ENCODE measurements at regions not wholly inside any gene's neighbourhood (a gene's known extent, or its start where the extent isn't known, plus 50 kb on each side); places are given as distances from the start of the nearest gene placed in this dataset.

DNA sequence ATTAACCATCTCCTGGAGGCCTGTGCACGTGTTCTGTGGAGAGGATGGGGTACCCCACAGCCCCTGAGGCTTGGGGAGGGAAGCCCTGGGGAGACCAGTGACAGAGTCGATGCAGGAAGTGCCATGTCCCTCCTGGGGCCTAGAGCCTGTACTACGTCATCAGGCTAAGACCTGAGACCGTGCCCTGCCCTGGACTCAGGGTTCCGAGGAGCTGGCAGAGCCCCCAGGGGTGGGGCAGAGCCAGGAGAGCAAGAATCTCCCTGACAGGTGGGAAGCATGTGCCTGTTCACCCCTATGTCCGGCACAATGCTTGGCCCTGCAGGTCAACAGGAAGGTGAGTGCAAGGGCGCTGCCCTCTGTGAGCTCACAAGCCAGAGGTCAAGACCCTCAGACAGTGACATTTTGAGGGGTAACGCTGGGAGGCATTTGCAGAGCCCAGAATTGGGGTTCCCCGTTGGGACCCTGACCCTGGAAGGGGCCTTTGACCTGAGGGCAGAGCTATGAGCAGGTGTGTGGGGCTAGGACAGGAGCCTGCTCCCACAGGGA, 781.6 kb downstream of the BRD1 start:
- no peak for DNase-seq

DNA sequence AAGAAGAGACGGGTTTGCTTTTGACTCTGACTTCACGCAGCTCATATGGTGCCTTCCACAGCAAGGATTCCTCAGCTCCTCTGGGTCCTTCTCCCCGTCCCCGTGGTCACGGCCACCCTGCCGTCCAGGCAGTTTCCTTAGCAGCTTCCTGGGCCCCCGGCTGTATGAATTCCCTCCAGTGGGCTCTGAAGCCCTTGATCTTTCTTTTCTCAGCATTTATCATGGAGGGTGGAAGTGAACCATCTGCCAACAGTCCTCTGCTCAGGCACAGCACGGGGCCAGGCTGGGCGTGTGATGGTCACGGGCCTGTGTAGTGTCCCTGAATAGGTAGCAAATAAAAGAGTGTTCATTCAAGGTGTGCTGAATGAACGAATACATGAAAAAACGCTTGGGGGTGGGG, 782.4 kb downstream of the BRD1 start:
- DNase-seq = no peak

DNA sequence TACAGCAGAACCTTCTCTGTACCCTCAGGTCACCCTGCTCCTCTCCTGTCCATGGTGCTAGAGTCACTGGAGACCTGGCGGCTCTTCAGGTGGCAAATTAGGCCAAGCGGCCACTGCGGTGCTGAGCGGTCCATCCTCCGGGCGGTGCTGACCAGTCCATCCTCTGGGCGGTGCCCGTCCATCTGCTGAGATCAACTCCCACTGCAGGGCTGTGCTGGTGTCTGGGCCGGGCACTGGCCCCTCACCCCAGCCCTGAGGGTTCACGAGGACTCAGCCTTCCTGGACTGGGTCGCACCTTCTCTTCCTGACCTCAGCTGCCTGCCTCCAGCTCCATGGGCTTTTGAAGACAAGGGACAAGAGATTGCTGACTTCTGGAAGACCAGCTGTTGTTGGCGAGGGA, 782.9 kb downstream of the BRD1 start:
- no peak for DNase-seq

DNA sequence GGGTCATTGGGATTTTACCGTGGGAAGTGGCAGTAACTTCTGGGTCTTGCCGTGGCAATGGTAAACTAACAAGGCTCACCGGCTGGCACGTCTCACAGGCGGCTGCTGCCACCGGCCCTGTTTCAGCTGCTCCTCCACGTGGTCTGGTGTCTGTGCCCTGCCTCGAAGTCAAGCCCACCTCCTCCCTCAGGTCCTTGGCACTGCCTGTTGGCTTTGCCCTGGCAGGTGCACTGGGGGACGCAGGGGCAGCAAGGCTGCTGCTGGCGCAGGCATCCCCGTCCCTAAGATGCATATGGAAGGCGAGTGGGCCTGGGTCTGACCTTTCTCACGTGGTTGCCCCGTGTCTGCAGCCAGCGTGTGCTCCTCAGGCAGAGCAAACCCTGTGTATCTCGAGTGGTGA, 783.6 kb downstream of the BRD1 start:
- DNase-seq = no peak

DNA sequence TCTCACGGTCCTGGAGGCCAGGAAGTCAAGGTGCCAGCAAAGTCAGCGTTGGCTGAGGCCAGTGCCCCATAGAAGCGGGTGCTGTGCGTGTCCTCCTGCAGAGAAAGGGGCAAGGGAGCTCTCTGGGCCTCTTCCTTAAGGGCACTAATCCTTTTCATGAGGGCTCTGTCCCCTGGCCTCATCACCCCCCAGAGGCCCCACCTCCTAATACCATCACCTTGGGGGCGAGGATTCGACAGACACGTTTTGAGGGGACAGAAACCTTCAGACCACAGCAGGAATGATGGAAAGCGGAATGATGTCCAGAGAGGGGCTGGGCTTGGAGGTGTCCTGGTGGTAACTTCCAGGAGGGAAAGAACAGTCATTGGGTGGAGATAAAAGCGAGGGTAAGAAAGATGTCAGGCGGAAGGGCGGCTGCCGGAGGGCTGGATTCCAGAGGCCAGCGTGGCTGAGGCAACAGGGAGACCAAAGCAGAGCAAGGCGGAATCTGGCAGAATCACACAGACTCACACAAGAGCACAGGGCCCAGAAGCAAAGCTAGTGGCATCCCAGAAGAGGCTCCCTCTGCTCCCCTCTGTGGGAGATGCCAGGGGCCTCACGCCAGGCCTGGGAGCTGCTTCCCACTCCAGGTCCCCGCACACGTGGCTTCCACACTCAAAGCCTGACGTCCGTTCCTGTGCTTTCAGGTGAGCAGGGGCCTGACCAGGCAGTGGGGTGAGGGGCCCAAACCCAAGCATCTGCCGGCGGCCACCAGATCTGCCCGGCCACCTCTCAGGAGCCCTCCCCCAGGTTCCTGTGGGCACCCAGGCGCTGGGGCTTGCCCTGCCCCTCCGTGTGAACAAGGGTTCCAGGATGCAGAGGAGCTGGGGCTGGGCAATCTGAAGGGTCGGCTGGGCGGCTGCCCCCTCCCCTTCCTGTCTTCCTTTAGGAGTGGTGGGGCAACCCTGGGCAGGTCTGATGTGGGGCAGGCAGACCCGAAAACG, 784.5 kb downstream of the BRD1 start:
- DNase-seq = no peak

DNA sequence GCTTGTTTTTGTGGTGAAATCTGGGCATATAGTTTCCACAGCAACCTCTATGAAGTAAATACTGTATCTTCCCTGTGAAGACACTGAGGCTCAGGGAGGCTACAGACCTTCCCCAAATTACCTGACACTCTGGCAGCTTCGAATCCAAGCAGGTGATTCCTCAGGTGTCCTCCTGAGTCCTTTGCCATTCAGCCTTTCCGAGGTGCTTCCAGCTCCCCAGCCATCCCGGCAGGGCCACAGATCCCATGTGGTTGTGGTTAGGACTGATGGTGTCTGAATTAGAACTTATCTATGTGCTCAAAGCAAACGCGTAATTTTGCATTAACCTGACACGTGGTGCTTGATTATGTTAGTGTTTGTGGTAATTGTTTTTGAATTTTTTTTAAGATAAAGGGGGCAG, 785.6 kb downstream of the BRD1 start:
- no peak for DNase-seq

DNA sequence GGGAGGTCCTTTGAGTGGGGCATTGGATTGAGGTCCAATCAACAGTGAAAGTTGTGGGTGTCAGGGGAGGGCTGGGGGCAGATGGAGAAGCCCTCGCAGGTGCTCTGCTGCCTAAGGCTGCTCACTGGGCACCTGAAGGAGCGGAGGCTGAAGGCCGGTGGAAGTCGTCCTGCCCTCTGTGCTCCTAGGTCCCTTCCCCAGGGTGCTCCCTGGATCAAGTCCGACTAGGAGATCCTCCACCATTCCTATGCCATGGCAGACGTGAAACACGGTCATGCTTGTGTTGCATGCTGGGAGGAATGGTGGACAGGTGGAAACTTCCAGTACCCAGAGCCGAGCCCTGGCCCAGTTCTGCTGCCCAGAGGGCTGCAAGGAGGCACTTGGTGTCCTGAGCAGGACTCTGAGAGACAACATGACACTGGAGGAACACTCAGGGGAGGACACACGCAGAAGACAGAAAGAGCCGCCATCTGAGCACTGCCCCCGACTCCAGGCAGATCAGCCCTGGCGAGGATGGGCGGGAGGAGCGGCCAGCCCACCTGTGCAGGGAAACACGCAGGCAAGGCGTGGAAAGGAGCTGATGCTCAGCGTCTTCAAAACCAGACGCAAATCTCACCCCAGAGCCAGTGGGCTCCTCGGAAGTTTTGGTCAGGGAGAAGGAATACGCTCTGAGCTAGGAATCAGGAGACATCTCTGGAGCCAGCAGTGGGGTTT, 786.8 kb downstream of the BRD1 start:
- no peak for DNase-seq

DNA sequence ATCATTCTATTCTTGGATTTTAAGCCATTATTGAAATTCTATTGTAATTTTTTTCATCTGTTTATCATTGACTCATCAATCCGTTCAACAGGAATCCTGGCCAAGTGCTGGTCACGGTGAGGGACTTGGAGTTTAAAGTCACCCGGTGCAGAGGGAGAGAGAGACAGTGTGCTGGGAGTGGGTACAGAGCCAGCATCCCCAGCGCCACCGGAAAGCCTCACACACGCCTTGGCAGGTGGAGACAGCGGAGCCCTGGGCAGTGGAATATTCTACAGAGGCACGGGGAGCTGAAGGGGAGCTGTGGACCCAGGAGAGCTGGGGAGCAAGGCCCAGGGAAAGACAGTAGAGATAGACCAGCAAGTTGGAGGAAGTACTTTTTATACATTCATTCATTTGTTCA, 787.6 kb downstream of the BRD1 start:
- DNase-seq = no peak

DNA sequence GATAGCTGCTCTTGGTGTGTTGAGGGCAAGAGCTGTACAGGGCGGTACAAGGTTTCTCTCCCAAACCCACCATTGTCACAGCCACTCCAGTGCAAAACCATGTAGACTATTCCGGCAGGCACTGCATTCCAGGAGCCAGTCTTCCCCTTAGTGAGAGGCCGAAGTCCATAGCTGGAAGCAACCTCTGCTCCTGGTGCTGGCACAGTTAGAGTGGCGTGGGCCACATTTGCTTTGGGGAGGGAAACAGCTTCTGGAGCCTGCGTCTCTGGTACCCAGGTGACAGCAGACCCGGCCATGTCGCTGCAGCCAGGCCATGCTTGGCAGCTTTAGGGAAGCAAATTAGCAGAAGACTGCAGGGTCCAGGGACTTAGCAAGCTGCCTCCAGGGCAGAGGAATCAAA, 788.0 kb downstream of the BRD1 start:
- DNase-seq = no peak

DNA sequence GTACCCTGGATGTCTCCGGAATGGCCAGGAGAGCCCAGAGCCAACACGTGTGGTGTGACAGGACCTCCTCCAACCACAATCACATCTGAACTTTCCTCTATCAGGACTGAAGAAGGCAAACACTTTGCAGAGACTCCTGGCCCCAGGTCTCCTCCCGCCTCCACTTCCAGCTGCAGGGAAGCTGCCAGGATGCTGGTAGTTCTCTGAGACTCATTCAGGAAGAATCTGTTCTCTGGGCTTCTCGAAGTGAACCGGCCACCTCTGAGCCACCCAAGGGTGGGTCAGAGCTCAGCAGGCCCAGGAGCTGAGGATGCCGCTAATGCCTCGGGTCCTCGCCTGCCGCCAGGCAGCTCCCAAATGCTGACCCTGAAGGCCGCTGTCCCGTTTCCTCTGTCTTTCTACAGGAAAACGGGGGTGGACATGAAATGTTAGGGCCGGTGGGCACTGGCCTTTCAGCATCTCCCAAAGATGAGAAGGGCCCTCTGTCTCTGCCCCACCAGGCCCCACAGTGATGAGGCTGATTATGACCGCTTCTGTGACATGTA, 789.9 kb downstream of the BRD1 start:
- no peak for DNase-seq

DNA sequence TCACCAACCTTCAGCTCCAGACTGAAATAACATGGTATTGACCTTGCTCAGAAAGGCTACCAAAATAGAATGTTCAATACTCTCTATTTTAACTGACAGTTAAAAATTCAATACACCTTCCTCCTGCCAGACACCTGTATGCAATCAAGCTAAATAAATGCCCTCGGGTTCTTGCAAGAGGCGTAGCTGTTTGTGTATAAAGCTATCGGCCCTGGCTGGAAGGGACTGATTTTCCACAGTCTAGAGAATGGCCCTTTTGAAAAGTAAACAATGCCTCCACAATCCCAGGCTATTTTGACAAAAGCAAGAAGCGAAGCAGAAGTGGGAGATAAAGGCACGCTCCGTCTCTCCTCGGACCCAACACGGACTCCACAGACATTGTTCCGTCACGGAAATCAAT, 791.2 kb downstream of the BRD1 start:
- DNase-seq = no peak

DNA sequence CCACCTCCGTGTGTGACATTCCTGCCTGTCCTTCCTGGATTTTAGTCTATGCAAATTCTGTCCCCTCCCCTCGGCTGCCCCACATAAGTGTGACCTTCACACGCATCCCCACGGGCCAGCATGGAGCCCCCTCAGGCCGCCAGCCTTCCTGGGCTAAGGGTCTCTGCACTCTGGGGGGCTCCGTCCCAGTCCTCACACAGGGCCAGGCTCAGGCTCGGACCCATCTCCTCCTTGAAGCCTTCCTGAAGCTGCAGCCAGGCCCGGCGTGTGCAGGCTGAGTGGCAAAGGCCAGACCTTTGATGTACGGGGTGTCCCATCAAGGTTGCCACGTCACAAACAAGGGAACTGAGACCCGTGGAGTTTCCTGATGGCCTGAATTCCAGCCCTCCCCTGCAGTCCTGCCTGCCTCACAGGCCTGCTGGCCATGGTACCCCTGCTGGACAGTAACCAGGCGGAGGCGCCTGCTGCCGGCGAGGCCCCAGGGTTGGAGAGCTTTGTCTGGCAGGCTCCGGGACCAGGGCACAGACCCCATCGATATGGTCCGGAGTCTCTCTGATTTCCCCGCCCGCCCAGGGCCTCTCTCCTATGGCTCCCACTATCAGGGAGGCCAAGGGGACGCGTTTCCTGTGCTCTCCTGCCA, 791.7 kb downstream of the BRD1 start:
- no peak for DNase-seq

DNA sequence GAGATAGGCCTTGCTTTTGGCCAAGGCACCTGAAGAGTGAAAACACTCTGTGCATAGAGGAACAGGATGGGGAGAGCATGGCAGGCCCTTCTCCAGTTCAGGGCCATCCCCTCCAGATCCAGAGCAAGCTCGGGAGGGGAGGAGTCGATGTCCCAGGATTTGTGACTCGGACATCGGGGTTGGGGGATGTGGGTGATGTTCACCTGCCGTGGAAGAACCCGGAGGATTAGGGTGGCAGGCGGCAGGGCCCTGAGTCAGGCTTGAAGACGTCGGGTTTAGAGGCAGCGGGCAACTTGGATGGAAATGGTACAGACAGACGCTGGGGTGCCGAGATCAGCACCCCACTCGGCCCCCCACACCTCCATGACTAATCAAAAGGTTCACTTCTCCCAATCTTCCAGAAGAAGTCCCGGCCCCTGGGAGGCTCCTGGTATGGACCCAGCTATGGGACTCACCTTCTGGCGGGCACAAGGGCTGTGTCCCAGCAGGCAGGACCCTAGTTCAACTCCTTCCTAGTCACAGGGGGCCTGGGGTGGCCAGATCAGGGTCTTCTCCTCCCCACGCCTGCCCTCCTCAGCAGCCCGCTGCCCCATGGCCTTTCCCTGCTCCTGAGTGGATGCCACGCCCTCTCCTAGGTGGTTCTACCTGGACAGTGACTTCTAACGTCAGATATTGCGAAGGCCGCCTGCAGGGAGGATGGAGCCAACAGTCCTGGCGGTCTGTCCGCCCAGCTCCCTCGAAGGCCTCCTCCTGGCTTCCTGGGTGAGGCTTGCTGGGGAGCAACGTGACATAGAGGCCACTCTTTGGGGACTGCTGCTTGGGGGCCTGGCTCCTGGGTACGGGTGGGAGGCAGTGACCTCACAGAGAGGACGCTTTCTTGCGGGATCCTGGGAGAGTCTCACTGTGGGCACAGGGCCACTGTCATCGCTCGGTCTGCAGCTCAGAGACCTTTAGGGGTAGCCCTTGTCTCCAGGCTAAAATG, 792.5 kb downstream of the BRD1 start:
- no peak for DNase-seq

DNA sequence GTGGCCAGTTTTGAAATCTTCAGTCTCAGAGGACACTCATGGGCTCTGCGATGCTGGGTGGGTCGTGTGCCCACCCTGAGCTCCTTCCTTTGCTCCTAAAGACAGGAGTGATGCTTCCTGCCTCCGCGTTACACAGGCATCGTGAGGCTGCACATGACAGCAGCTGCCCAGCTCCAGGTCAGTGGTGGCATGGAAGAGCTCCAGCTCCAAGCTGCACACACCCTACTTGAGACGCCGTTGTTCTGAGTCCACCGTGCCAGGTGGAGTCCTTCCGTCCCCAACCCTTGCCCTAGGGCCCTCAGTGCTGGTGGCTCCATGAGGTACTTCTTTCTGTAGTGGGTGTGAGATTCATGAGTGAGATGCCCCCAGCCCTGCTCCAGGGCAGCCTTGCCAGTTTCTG, 794.1 kb downstream of the BRD1 start:
- DNase-seq = no peak

DNA sequence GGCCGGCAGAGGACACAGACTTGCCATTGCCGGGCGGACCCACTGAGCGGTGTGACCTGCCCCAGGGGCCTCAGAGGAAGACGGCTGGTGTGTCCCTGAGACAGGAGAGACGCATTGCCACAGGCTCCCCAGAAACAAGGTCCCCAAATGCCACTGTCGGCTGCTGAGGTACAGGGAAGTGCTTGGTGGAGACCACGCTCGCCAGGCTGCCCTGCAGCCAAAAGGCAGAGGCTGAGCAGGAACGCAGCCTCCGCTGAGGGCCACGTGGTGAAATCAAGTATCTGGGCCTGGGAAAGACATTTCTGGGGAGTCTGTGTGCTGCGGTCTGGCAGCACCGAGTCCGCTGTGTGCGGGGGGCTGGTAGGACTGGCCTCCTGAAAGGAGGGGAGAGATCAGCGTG, 794.9 kb downstream of the BRD1 start:
- no peak for DNase-seq

DNA sequence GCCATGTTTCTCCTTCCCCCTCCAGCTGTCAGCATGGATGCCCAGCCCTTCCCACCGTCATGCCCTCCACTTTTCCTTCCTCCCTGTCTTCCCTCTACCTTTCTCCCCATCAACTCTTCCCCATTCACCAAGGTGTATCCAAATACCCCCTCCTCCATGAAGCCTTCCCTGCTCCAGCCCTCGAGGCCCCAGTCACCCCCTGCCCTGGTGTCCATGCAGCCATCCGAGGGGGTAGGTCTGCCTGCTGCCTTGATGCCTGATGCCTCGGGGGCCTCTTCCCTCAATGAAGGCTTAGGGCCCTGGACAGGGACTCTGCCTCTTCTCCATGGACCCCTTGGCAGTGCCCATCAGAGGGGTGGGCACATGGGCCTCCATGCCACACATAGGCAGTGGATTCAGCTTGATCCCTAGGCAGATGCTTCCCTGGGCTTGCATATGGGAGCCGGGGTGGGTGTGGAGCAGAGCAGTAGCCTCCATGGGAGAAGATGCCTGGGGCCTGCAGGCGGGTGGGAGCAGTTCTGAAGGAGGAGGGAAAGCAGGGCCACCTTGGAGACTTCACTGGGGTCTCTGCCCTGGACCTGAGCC, 795.8 kb downstream of the BRD1 start:
- no peak for DNase-seq

DNA sequence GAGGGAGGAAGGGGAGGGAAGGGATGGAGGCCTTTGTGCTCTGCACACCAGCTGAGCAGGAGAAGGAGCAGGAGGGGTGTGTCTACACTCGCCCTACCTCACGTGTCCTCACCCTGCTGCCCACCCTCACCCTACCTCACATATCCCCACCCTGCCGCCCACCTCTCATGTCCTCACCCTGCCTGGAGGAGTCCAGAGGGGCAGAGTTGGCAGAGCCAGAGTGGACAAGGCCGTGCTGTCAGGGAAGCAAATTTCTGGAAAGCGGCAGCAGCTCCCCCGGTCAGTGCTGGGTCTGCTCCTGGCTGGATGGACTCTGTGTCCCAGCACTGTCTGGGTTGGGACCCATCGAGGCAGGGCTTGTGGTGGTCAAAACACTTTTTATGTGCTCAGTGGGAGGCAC, 799.6 kb downstream of the BRD1 start:
- DNase-seq = no peak

DNA sequence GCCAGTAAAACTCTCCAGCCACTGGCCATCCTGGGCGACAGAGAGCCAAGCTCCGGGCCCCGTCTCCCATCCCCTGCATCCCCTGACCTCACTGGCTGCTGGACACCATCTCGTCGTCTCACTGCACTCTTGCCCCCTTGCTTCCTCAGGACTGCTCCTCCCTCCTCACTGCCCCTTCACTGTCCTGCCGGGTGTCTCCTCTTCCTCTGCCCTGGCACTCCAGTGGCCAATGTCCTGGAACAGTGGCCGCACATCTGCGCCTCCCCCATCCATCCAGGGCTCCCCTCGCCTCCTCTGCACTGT, 800.4 kb downstream of the BRD1 start:
- DNase-seq = no peak

DNA sequence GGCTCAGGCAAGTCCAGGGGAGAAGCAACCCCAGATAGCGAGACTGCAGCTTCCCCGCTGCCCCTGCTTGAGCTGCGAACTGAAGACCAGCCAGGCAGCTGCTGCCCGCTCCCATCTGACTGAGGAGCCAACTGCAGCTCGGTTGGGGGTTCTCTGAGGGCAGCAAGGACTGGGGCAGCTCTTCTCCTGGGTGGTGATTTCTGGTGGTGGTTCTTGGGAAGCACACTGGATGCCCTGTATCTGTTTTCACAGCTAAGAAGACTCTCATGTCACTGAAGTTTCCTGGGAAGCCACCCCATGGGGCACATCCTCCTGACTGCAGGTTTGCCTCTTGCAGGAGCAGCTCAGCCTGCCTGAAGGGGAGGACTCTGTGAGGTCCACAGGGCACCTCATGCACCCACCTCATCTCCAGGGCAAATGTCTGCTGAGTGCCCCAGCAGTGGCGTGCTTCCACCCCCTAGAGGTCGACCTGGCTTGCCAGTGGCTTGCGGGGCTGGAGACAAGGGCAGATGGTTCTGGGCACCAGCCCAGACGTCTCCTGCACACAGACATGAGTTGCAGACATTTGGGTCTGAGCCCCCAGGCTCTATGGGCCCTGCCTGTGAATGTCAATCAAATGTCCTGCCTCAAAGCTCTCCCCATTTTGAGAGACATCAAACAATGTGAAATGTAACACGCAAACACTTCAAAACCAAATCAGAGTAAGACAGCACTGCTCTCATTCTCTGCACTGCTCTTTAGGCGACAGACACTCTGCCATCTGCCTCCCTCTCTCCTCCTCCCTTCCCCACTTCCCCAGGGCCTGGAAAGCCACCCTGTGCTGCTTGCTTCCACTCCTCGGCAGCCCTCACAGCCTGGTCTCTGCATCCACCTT, 800.9 kb downstream of the BRD1 start:
- peak; percentile 92 for DNase-seq

DNA sequence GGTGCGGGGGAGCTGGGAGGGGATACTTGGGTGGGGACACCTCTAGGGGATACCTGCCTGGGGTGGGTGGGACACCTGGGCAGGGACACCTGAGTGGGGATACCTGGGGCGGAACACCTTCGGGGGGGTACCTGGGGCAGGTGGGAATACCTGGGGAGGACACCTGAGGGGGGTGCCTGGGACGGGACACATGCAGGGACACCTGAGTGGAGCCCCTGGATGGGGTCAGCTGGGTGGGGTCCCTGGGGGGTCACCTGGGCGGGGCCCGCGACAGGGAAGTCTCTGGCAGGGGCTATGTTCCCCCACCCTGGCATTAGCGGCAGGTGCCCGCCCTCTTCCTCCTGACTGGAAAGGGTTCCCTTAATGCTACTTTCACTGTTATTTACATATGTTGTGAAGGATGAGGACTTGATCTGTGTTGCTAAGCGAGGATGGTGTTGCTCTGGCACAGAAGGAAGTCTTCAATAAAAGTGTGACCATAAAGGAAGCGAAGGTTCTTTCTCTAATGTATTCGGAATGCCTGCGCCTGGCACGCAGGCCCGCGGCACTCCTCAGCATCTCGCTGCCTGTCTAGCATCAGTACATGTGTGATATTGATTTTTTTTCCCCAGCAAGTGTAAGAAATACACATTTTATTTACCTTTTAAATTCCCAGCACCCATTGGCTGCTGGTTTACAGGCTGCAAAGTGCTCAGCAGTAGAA, 801.7 kb downstream of the BRD1 start:
- DNase-seq = no peak
